GM21825 (cell line): ENCODE measurements at regions not wholly inside any gene's neighbourhood (a gene's known extent, or its start where the extent isn't known, plus 50 kb on each side); places are given as distances from the start of the nearest gene placed in this dataset.
"Not testable (repeated sequence)": the region's sequence is repeated elsewhere in the genome, so short reads cannot be mapped to it uniquely, and the experiment has no call there.

Experiments
- ATAC-seq: cut with Tn5 transposase; IDR thresholded peaks from one replicate; pipeline ENCODE4 v1.9.1; 2021; ENCODE audit warnings: mild to moderate bottlenecking, moderate library complexity; ENCODE audit not compliant: unreplicated experiment

- ATAC-seq, result no peak
These were observed 466.2 kb upstream of the PBX1 start for GRCh38 chr1:164092603-164093353.

- no peak for ATAC-seq
These were observed 465.4 kb upstream of the PBX1 start for GRCh38 chr1:164093543-164093942.

- no peak for ATAC-seq
These were observed 457.2 kb upstream of the PBX1 start for GRCh38 chr1:164101802-164102201.

GRCh38 chr1:164131949-164132348 is 427.0 kb upstream of the PBX1 start:
- no peak for ATAC-seq

- ATAC-seq, result no peak
These were observed 421.6 kb upstream of the PBX1 start for GRCh38 chr1:164137273-164137925.

- no peak for ATAC-seq
These were observed 417.2 kb upstream of the PBX1 start for GRCh38 chr1:164141797-164142196.

- ATAC-seq, result no peak
These were observed 404.4 kb upstream of the PBX1 start for GRCh38 chr1:164154622-164155021.

- no peak for ATAC-seq
These were observed 403.6 kb upstream of the PBX1 start for GRCh38 chr1:164155347-164155746.

GRCh38 chr1:164163289-164163849 is 395.6 kb upstream of the PBX1 start:
- no peak for ATAC-seq

GRCh38 chr1:164165466-164165865 is 393.5 kb upstream of the PBX1 start:
- no peak for ATAC-seq

- not testable (repeated sequence) for ATAC-seq
These were observed 392.5 kb upstream of the PBX1 start for GRCh38 chr1:164166454-164166853.

- no peak for ATAC-seq
These were observed 381.9 kb upstream of the PBX1 start for GRCh38 chr1:164177118-164177517.

- ATAC-seq, result no peak
These were observed 378.2 kb upstream of the PBX1 start for GRCh38 chr1:164180824-164181223.

GRCh38 chr1:164183854-164184635 is 374.9 kb upstream of the PBX1 start:
- no peak for ATAC-seq

- no peak for ATAC-seq
These were observed 372.1 kb upstream of the PBX1 start for GRCh38 chr1:164186881-164187280.

GRCh38 chr1:164188497-164188896 is 370.5 kb upstream of the PBX1 start:
- ATAC-seq, result no peak

- no peak for ATAC-seq
These were observed 367.8 kb upstream of the PBX1 start for GRCh38 chr1:164191191-164191590.

GRCh38 chr1:164210211-164210739 is 348.7 kb upstream of the PBX1 start:
- ATAC-seq, result no peak

GRCh38 chr1:164223378-164223777 is 335.6 kb upstream of the PBX1 start:
- ATAC-seq, result no peak

GRCh38 chr1:164225011-164225410 is 334.0 kb upstream of the PBX1 start:
- no peak for ATAC-seq

GRCh38 chr1:164226977-164227376 is 332.0 kb upstream of the PBX1 start:
- ATAC-seq, result no peak
